ENCODE measurements at regions not wholly inside any gene's neighbourhood (a gene's known extent, or its start where the extent isn't known, plus 50 kb on each side); places are given as distances from the start of the nearest gene placed in this dataset.
"Not testable (repeated sequence)": the region's sequence is repeated elsewhere in the genome, so short reads cannot be mapped to it uniquely, and the experiment has no call there.

GRCh38 chr11:11220786-11221185 is 132.3 kb downstream of the CSNK2A3 start:
- DNase-seq, result no peak

DNA sequence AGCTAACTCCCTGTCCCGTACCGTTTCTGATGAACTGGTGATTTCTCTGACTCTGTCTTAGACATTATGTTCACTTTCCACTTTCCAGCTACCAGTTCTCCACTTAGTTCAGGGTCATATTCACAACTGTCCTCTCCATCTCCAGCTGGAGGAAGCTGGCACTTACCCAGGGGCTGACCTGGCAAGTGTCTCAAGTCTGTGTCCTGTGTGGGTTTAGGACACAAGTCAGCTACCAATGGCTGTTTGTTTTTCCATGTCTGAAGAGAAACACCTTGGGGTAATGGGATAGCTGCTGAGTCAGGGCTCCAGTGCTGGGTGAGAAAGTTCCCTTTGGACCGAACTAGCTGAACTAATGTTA is 134.4 kb downstream of the CSNK2A3 start:
- DNase-seq, result no peak

- no peak for DNase-seq
Observed at GRCh38 chr11:11217929-11218628, 135.0 kb downstream of the CSNK2A3 start.

GRCh38 chr11:11217289-11217928 is 135.6 kb downstream of the CSNK2A3 start:
- DNase-seq, result no peak

- DNase-seq, result no peak
Observed at GRCh38 chr11:11215944-11216343, 137.1 kb downstream of the CSNK2A3 start.

GRCh38 chr11:11215058-11215815 is 137.8 kb downstream of the CSNK2A3 start:
- no peak for DNase-seq

DNA sequence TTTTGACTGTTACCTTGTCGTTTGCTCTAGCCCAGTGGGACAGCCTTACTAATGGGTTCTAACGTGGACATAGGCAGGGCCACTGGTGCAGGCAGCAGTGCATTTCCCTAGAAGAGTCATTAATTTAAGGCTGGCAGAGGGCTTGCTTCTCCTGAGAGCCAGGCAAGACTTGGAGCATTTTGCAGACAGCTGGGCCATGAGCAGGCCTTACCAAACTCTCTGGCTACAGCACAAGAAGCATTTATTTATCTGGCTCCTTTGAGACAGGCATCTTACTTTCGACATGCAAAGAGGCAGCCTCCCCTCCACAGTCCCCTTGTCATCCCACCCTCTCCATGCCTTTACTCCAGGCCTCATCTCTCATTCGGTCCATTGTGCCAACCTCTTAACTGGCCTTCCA is 139.9 kb downstream of the CSNK2A3 start:
- no peak for DNase-seq

DNA sequence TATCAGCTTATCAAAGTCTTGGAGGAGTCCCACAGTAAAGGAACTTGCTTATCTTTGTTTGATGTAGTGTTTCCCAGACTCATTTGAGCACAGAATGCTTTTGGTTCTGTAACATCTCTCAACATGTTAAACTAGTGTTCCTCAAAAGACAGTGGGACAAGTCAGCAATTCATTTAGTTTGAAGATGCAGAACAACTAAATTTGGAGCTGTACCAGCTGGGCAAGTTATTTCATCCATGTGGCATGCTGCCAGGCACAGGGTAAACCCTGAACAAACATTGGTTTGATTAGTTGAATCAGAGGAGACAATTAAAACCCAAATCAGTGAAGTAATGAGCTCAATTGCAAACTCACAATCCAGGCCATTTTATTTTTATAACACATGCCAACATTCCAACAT is 141.2 kb downstream of the CSNK2A3 start:
- no peak for DNase-seq

DNA sequence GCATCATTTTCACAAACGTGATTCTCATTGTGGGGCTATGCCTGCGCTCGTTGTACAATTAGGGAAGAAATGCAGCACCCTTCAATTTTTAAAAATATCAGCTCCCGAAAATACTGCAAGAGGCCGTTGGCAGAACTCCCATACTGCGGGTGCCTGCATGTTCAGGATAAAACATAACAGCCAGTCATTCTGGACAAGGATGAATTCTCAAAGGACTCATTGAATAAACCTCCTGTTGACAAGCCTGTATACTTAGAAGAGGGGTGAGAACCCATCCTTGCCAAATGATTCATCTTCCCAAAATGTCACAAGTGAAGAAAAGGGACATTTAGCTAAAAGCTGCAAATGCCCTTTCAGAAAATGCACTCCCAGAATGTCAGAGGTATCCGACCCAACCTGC is 141.9 kb downstream of the CSNK2A3 start:
- no peak for DNase-seq

- no peak for DNase-seq
Observed at GRCh38 chr11:11210446-11210845, 142.6 kb downstream of the CSNK2A3 start.

DNA sequence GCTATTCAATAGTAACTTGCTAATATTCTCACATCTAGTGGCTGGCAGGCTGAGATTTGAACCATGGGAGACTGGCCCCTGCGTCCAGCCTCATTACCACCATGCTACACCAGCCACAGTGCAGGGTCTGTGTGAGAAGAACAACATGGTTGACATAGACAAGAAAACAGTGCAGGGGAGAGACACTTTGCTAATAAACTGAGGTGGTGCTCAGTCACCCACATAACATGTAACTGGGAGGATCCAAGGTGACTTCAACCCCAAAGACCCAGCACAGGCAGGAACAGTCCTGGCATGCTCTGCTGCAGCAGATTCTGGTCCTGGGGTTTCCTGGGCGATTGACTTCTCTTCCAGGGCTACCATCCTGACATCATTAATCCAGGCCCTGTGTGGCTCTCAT is 143.1 kb downstream of the CSNK2A3 start:
- DNase-seq, result no peak

DNA sequence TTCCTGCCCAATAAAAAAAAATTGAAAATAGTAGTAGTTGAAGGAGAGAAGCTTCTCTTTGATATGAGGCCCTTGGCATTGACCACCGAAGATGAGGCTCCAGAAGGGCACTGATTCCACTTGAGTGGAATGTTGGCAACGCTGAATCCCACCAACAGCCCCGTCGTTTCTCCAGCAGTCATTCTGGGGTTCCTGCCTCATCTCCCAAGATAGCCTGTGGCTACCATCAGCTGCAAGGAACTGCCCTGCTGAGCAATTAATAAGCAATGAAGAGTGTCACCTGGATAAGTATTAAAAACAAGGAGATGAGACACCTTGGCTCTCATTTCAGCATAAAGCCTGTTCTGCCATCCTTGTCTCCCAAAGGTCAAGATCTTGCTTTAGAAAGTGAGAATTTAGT is 144.1 kb downstream of the CSNK2A3 start:
- DNase-seq, result no peak

DNA sequence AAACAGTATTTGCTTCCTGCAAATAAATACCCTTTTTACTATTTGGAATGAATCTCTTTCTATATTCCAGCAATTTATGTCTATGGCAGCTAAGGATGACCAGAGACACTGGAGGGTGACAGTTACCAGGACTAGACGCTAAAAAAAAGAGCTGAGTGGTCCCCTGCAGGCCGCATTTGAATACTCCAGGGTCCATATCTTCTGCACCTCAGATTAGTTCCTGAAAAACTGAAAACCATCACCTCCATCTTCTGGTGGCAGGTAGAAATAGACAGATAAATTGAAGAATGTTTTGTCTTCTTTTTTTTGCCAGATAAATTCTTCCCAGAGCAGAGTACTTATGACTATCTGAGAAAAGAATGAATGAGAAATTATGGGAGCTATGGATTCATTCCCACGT is 145.6 kb downstream of the CSNK2A3 start:
- no peak for DNase-seq

GRCh38 chr11:11206484-11206883 is 146.6 kb downstream of the CSNK2A3 start:
- DNase-seq, result no peak

- DNase-seq, result no peak
Observed at GRCh38 chr11:11202885-11203284, 150.2 kb downstream of the CSNK2A3 start.

- DNase-seq, result not testable (repeated sequence)
Observed at GRCh38 chr11:11201302-11201701, 151.7 kb downstream of the CSNK2A3 start.

GRCh38 chr11:11192541-11192940 is 160.5 kb downstream of the CSNK2A3 start:
- no peak for DNase-seq

GRCh38 chr11:11189506-11189905 is 163.5 kb downstream of the CSNK2A3 start:
- no peak for DNase-seq

DNA sequence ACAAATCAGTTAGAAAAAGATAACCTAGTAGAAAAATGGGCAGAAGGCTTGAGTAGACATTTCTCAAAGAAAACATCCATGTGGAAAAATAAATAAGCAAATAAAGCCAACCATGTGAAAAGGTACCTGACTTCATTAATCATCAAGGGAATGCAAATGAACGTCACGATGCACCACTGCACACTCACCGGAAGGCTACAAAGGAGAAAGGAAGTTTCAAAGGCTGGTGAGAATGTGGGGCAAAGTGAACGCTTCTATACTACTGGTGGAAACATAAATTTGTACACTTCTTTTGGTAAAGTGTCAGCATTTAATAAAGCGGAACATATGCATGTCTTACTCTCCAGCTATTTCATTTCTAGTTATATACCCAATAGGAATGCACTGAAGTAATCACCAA is 166.8 kb downstream of the CSNK2A3 start:
- no peak for DNase-seq

DNA sequence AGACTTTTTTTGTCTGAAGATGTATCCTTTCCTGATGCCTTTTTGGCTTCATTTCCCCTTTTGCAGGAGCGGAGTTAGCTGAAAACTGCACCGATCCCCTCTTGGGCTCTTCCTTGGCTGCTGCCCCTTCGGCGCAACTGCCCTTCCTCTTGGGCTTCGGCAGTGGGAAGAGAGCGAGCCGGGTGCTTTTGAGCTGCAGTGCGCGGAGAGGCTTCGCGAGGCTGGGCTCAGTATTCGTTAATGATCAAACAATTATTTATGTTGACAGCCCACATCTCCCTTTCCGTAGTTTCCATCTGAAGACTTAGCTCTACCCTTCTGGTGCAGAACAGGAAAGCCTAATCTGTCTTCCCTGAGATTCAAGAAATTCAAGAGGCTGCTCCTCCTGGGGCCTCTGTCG is 170.8 kb downstream of the CSNK2A3 start:
- no peak for DNase-seq

DNA sequence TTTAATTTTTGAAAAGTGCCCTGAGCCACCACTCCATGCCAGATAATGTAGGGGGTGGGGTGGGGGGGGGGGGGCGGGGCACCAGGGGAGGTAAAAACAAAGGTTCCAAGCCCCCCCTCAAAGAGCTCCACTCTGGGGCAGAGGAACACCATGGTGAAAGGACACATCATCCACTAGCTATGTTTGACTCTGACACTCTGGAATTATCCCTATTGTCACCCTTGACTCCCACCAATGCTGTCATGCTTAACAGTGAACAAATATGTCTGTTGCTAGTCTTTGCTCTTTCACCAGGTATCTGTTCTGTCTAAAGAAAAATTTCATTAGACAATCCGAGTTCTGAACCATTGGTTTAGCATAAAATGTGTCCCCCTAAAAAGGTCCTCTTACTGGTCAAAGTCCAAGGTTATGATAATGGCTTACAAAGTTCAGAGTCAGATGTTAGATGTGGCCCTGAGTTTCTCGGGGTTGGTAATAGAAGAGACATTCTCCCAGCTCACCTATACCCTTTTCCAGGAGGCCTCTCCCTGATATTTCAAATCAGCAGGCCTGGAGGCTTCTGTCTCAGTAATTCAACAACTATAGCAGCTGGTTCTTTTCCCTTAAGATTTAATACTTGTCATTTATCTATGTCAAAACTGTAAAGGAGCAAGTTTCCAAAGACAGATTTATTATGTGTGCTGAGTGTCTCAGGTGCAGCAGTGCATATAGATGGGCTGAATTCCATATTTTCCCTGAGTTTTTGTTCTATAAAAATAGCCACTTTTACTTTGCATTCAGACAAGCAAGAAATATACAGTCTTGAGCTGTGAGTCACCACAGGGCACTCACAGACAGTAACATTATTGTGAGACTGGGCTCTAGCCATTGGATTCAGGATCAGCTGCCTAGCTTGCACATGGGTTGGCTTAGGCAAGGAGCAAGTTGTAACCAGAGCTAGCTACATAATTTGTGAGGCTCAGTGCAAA is 174.1 kb downstream of the CSNK2A3 start:
- no peak for DNase-seq
